Breast epithelium (tissue), 4 donors: ENCODE measurements at regions not wholly inside any gene's neighbourhood (a gene's known extent, or its start where the extent isn't known, plus 50 kb on each side); places are given as distances from the start of the nearest gene placed in this dataset.
"Not testable (repeated sequence)": the region's sequence is repeated elsewhere in the genome, so short reads cannot be mapped to it uniquely, and the experiment has no call there.

ENCODE experiments used
- DNase-seq, 2 donors: peaks; one replicate each; pipeline ENCODE4 v3.0.0-alpha.2; 2019; ENCODE audit warnings: low spot score in 2 of 2
- H3K27ac ChIP-seq, 2 donors: fragments of 200-600 bp; sonication (generic) in 1 of 2; one replicate each; pipeline ENCODE4 v1.5.1; 2016 to 2019; ENCODE audit warnings: mild to moderate bottlenecking in 1 of 2
- H3K27me3 ChIP-seq, 2 donors: fragments of 200-600 bp; sonication (generic) in 1 of 2; one replicate each; pipeline versions ENCODE4 v1.5.1 to v1.6.0; 2017 to 2019; ENCODE audit warnings: control low read depth in 1 of 2, mild to moderate bottlenecking in 1 of 2
- H3K36me3 ChIP-seq: fragments of 200-600 bp; one replicate; pipeline ENCODE4 v1.5.1; 2019
- H3K4me1 ChIP-seq, 2 donors: fragments of 200-600 bp; sonication (generic); one replicate each; pipeline ENCODE4 v1.5.1; 2016 to 2019; ENCODE audit warnings: control low read depth in 1 of 2
- H3K4me3 ChIP-seq, 3 donors: fragments of 200-600 bp; sonication (generic); 1 replicate in 2 of 3; 2 replicates in 1 of 3; pipeline ENCODE4 v1.5.1; 2016 to 2019; ENCODE audit warnings: mild to moderate bottlenecking in 3 of 3, moderate library complexity in 2 of 3
- H3K9me3 ChIP-seq, 2 donors: fragments of 200-600 bp; sonication (generic) in 1 of 2; one replicate each; pipeline ENCODE4 v1.5.1; 2016 to 2019; ENCODE audit warnings: control low read depth in 1 of 2
- CTCF ChIP-seq, 3 donors: fragments of 450-650 bp; IDR thresholded peaks; one replicate each; pipeline ENCODE4 v1.5.1; 2016 to 2017; ENCODE audit warnings: antibody characterized with exemption in 3 of 3, mild to moderate bottlenecking in 3 of 3, moderate library complexity in 3 of 3
- POLR2A ChIP-seq: fragments of 450-650 bp; IDR thresholded peaks from one replicate; pipeline ENCODE4 v1.6.1; 2016; ENCODE audit warnings: antibody characterized with exemption, mild to moderate bottlenecking, moderate library complexity
- POLR2AphosphoS5 ChIP-seq, 3 donors: sonication (generic); formaldehyde crosslinking; IDR thresholded peaks; one replicate each; pipeline ENCODE4 v1.6.1; 2017; ENCODE audit warnings: antibody characterized with exemption in 3 of 3
- intact Hi-C: fragments of 100-400 bp; cut with DNase I; formaldehyde crosslinking; loops from one replicate; pipeline ENCODE4 v1.15.1; 2023; ENCODE audit warnings: low total_unique reads

DNA sequence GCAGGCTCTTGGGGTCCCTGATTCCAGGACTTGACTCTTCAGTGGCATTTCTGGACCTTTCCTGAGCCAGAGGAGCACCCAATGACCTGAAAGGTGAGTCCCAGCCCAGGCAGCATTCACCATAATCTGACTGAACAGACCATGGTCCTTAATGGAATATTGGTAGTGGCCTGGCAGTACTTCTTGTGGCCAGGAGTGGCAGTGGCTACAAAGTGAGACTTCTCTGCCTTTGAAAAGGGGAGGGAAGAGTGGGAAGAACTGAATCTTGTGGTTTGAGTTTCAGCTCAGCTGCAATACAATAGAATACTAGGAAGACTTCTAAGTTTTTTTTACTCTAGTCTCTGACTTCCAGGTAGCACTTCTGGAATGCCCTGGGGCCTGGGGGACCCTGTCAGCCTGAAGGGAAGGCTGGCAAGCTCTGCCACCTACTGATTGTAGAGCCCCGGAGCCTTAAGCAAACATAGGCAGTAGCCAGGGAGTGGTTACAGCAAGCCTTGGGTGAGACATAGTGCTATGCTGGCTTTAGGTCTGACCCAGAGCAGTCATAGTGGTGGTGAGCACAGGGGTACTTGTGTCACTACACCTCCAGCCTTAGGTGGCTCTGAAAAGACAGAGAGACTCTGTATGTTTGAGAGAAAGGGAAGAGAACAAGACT lies 674.2 kb upstream of the MANEA start:
- TF ChIP-seq POLR2AphosphoS5 (IDR thresholded peaks at IDR 0.05) (no peak), POLR2A (no peak), CTCF (IDR thresholded peaks at IDR 0.05) (no peak)
- Histone ChIP-seq H3K9me3 (no peaks in the 10 kb centered on the region), H3K4me3 (no peak overlapping the region), H3K27me3 (no peaks in the 10 kb centered on the region), H3K27ac (no peak overlapping the region), H3K36me3 (no peaks in the 10 kb centered on the region), H3K4me1 (no peaks in the 10 kb centered on the region)
- DNase-seq: no peak
- intact Hi-C loops: no loop called here

DNA sequence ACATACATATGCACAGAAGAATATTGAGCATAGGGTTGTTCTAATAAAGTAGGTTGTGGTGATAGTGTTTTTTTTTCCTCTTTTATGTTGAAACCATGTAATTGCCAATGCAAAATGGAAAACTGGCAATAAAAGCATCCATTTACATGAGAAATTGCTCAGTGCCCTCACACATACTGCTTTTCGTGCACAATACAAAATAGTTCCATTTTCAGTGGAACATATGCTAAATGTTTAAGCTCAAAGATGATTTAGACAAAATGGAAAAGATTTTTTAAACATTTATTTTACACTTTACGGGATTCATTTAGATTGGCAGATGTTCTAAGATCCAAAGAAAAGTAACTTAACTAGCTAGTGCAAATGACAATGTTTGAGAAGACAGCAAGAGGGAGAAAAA lies 678.1 kb upstream of the MANEA start:
- Histone ChIP-seq H3K36me3 (no peaks in the 10 kb centered on the region), H3K4me3 (no peak overlapping the region), H3K27me3 (no peaks in the 10 kb centered on the region), H3K27ac (no peak overlapping the region), H3K9me3 (no peaks in the 10 kb centered on the region), H3K4me1 (no peaks in the 10 kb centered on the region)
- DNase-seq: no peak
- no peak for TF ChIP-seq POLR2AphosphoS5 (IDR thresholded peaks at IDR 0.05)
- intact Hi-C loops: no loop called here

GRCh38 chr6:94894300-94894699 lies 683.0 kb upstream of the MANEA start:
- DNase-seq: no peak
- TF ChIP-seq POLR2A (no peak), CTCF (IDR thresholded peaks at IDR 0.05) (no peak), POLR2AphosphoS5 (IDR thresholded peaks at IDR 0.05) (no peak)
- Histone ChIP-seq H3K9me3 (no peaks in the 10 kb centered on the region), H3K36me3 (no peaks in the 10 kb centered on the region), H3K4me1 (no peaks in the 10 kb centered on the region), H3K27ac (no peak overlapping the region), H3K27me3 (no peaks in the 10 kb centered on the region), H3K4me3 (no peak overlapping the region)
- intact Hi-C loops: no loop called here

DNA sequence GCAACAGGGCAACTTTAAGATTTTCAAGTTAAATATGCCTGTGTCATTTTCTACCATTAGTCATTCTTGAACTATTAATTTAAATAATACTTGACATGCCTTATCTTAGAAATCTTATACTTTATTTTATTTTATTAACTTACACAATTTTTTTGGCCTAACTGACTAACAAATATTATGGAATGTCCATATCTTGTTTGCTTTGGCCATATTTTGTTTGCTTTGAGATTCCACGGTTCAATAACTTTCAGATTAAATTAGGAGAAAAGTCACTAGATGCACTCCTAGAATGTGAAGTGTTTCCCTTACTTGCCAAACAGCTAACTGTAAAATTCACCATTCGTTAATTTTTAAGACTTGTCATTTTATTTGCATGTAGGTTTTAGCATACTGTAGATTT lies 684.0 kb upstream of the MANEA start:
- no peaks in the 10 kb centered on the region for H3K36me3 ChIP-seq
- no peaks in the 10 kb centered on the region for H3K27me3 ChIP-seq
- TF ChIP-seq CTCF (IDR thresholded peaks at IDR 0.05): no peak
- TF ChIP-seq POLR2A: no peak
- no peak for TF ChIP-seq POLR2AphosphoS5 (IDR thresholded peaks at IDR 0.05)
- no peaks in the 10 kb centered on the region for H3K9me3 ChIP-seq
- H3K4me1 ChIP-seq: no peaks in the 10 kb centered on the region
- no peak overlapping the region for H3K27ac ChIP-seq
- intact Hi-C loops: no loop called here
- DNase-seq: no peak
- H3K4me3 ChIP-seq: no peak overlapping the region

GRCh38 chr6:94873819-94874218 lies 703.5 kb upstream of the MANEA start:
- H3K4me3 ChIP-seq, intact Hi-C loops, H3K9me3 ChIP-seq, H3K36me3 ChIP-seq, H3K27me3 ChIP-seq, DNase-seq, H3K27ac ChIP-seq, H3K4me1 ChIP-seq: not testable (repeated sequence)

DNA sequence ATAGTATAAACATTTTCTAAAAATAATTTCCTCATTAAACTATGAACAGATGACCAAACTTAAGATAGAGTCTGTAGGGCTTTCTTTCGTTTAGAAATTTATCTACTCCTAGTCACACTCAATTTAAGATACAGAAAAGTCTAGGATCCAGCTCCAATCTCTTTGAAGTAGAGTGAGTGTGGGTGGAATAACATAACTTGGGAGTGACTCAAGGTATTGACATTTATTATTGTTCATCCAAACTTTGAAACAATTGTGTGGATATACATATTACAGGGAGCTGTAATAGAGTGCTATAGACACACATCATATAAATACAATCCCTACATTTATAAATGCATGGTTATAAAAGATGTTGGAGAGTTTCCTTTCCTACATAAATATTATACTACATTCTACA lies 715.2 kb upstream of the MANEA start:
- Histone ChIP-seq H3K27ac (no peak overlapping the region), H3K36me3 (no peaks in the 10 kb centered on the region), H3K4me3 (no peak overlapping the region), H3K9me3 (no peaks in the 10 kb centered on the region), H3K27me3 (no peaks in the 10 kb centered on the region), H3K4me1 (no peaks in the 10 kb centered on the region)
- intact Hi-C loops: no loop called here
- TF ChIP-seq POLR2A (no peak), POLR2AphosphoS5 (IDR thresholded peaks at IDR 0.05) (no peak), CTCF (IDR thresholded peaks at IDR 0.05) (no peak)
- DNase-seq: no peak
